ENCODE measurements at regions not wholly inside any gene's neighbourhood (a gene's known extent, or its start where the extent isn't known, plus 50 kb on each side); places are given as distances from the start of the nearest gene placed in this dataset.
"Not testable (repeated sequence)": the region's sequence is repeated elsewhere in the genome, so short reads cannot be mapped to it uniquely, and the experiment has no call there.

- FAIRE-seq: not testable (repeated sequence)
These were observed 135.2 kb upstream of the ZNF469 start for GRCh38 chr16:88247583-88247966.

- not testable (repeated sequence) for FAIRE-seq
These were observed 134.0 kb upstream of the ZNF469 start for GRCh38 chr16:88248761-88249160.

DNA sequence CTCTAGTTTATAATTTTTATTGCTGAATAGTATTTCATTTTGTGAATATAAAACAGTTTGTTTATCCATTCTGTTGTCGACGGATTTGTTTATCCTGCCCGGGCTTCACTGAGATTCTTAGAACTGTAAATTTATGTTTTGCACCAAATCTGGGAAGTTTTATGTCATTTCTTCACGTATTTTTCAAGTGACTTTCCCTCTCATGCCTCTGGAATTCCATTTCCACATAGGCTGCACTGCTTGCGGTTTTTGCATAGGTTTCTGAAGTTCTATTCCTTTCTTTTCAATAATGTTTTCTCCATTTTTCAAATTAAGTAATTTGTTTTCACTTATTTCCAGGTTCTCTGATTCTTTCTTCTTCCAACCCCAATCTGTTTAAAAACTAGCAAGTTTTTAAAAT lies 132.4 kb upstream of the ZNF469 start:
- not testable (repeated sequence) for FAIRE-seq

GRCh38 chr16:88252057-88252794 lies 130.5 kb upstream of the ZNF469 start:
- not testable (repeated sequence) for FAIRE-seq

DNA sequence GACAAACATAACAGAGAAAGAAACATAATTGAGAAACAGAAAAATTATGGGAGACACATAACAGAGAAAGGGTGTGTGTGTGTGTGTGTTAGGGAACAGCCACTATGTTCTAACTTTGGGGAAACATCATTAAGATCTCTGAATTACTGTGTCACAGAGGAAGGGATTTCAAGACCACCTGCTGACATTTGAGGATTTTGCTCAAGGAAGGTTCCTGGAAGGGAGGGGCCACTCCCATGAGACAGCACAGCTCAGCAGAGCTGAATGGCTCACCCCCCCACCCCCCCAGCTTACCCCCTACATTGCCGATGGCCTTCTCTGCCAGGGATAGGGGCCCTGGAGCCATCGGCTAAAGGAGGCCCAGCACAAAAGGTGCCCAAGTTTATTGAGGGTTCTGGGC lies 124.6 kb upstream of the ZNF469 start:
- FAIRE-seq: not testable (repeated sequence)

DNA sequence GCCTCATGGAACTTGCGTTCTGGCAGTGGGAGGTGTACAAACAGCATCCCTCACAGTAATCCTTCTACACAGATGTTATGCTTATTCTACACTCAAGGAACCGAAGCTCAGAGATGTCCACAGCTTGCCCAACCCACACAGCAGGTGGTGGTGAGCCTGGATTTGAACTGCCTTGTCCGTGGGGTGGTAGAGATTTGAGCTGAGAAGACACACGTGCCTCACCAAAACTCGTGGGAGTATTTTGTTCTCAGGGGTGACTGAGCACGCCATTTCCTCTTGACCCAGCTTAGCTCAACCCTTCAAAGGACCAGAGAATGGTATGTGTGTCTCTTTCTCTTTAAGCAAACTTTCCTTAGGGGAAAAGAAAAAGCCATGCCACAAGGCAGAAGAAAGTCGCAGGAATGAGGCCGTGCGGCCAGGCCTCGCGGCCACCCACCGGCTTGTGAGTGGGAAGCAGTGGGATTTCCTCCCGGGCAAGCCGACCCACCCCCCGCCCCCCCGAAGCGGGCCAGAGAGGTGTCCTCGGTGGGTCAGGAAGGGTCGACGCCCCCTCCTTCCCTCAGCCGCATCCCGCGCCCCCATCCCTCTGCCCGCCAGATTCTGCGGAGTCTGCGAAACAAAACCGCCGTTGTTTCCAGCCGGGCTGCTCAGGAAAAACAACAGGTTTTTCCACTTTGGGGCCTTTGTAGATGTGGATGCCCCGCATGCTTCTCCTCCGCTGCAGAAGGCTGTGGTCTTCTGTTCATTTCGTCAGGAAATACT lies 123.8 kb upstream of the ZNF469 start:
- FAIRE-seq: not testable (repeated sequence)

- not testable (repeated sequence) for FAIRE-seq
These were observed 123.2 kb upstream of the ZNF469 start for GRCh38 chr16:88259538-88259937.

DNA sequence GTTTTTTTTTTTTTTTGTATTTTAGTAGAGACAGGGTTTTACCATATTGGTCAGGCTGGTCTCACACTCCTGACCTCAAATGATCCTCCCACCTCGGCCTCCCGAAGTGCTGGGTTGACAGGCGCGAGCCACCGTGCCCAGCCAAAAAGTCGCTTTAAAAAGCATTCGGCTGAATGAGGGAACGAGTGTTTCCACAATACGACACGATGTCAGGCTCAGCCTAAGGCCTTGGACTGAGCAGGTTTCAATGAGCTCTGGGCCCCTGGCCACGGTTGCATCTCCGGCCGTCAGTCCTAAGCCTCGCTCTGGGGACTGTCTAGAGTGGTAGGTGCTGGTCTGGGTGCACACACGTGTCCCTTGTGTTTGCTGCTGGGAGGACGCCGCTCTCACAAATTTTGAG lies 122.6 kb upstream of the ZNF469 start:
- not testable (repeated sequence) for FAIRE-seq

DNA sequence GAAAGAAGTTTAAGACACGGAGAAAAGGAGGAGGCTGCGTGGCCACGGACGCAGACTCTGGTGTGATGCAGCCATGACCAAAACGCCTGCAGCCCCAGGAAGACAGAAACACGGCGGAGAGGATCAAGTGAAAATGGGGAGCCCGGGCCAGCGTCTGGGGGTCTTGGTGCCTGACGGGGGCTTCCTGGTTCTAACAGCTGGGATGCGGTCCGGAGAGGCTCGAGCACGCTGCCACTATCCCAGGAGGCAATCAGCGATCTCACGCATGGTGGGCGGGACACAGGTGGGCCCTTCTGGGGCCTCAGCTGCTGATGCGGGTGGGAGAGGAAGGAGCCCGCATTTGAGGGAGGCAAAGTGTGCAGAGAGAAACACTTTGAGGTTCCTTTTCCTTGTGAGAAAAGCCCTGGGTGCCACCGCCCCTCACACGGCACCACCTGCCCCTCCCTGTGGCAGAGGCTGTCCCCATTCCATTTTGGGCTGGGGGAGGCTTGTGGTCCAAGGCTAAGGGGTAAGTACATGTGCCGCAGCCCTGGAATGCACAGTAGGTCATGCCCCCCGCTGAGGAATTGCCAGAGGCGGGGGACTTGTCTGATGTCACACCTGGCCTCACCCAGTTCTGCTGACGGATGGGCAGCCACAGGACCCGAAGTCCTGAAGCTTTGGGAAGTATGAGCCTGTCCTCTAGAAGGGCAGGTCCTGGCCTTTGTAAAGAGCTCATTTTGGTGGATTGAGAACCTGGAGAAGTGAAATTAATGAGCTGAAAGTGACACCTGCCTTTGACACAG lies 121.7 kb upstream of the ZNF469 start:
- not testable (repeated sequence) for FAIRE-seq

DNA sequence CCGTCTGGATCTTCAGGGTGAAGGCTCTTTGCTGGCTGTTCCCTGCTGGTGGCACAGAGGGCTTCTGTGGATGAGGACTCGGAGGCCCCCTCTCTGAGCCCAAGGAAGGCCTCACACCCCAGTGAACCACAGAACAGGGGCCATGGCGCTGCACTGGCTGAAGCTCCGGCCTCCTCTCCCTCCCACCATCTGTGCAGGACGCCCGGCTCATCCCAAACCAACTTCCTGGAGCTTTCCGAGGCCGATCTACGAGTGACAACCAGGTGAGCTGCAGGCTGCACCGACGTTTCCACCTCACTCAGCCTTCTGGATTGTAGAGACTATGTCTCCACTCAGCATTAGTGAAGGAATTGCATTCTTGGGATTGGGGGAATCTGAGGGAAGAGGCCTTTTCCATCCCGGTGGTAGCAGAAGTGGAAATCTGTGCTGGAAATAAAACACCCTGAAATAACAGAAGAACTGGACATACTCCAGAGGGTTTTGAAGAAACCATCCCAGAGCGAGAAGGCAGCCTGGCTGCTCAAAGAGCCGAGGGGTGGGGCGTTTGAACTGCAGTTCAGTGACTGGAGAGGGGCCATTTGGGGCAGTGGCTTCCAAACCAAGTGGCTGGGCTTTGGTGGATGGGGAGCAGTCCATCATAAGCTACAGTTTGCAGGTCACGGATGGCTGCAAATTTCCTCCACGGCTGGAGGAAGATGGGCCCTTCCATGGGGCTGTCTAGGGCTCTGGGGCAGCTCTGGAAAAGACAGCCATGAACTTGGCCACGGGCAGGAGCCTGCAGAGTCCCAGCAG lies 120.7 kb upstream of the ZNF469 start:
- FAIRE-seq: not testable (repeated sequence)

GRCh38 chr16:88262858-88263563 lies 119.7 kb upstream of the ZNF469 start:
- not testable (repeated sequence) for FAIRE-seq

GRCh38 chr16:88263681-88264287 lies 119.0 kb upstream of the ZNF469 start:
- FAIRE-seq: not testable (repeated sequence)

- no peak for FAIRE-seq
These were observed 118.0 kb upstream of the ZNF469 start for GRCh38 chr16:88264641-88265285.

GRCh38 chr16:88265286-88265938 lies 117.3 kb upstream of the ZNF469 start:
- not testable (repeated sequence) for FAIRE-seq

GRCh38 chr16:88266036-88266435 lies 116.7 kb upstream of the ZNF469 start:
- not testable (repeated sequence) for FAIRE-seq

GRCh38 chr16:88266935-88267551 lies 115.7 kb upstream of the ZNF469 start:
- not testable (repeated sequence) for FAIRE-seq

GRCh38 chr16:88268186-88268970 lies 114.4 kb upstream of the ZNF469 start:
- FAIRE-seq: not testable (repeated sequence)

DNA sequence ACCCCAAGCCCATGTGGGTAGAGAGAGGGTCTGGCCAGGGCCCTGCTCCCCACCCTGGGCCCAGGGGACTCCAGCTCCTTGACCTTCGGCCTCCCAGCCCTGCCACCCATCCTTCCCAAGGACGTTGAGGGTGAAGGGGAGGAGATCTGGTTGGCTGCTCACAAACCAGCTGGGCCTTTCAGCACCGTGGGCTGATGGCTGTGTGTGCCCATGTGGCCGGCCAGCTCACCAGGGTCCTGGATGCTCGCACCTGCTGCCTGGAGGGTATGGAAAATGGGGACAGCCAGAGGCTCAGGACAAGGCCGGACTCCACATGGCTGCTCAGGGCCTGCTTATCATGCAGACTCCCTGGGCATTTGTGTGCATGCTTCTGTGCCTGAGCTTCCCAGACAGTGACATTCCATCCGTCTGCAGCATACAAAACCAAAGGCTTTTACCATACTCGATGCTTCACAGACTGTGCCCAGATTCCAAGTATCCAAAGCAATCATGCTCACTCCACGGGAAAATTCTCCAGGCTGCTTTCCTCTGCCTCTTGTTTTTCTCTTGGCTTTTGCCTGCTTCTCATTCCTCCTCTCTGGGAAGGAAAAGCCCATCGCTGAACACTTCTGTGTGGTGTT lies 112.5 kb upstream of the ZNF469 start:
- not testable (repeated sequence) for FAIRE-seq
